Lung (tissue), 11 donors: ENCODE measurements at regions not wholly inside any gene's neighbourhood (a gene's known extent, or its start where the extent isn't known, plus 50 kb on each side); places are given as distances from the start of the nearest gene placed in this dataset.

Source experiments
- ATAC-seq: fragments of 200-7000 bp; cut with Tn5 transposase; one replicate; pipeline ENCODE4 v1.9.1; 2020; ENCODE audit warnings: moderate number of reproducible peaks; ENCODE audit not compliant: insufficient read depth, low FRiP score
- DNase-seq, 3 donors: peaks; one replicate each; pipeline ENCODE4 v3.0.0-alpha.2; 2013 to 2017
- H3K27ac ChIP-seq, 2 donors: one replicate each; pipeline ENCODE4 v1.5.1; 2013; ENCODE audit warnings: mild to moderate bottlenecking in 2 of 2, moderate library complexity in 2 of 2, control low read depth in 1 of 2, inconsistent platforms in 1 of 2, low read depth in 1 of 2, low read length in 1 of 2
- H3K27me3 ChIP-seq, 3 donors: one replicate each; pipeline ENCODE4 v1.5.1; 2013; ENCODE audit warnings: low read length in 2 of 3; ENCODE audit not compliant: control insufficient read depth in 3 of 3, insufficient read depth in 3 of 3
- H3K36me3 ChIP-seq, 4 donors: one replicate each; pipeline ENCODE4 v1.5.1; 2013; ENCODE audit warnings: low read length in 4 of 4, mild to moderate bottlenecking in 1 of 4, moderate library complexity in 1 of 4; ENCODE audit not compliant: control insufficient read depth in 4 of 4, insufficient read depth in 4 of 4
- H3K4me1 ChIP-seq, 5 donors: one replicate each; pipeline ENCODE4 v1.5.1; 2013; ENCODE audit warnings: low read length in 5 of 5, mild to moderate bottlenecking in 2 of 5, moderate library complexity in 1 of 5; ENCODE audit not compliant: control insufficient read depth in 5 of 5, insufficient read depth in 5 of 5
- H3K4me3 ChIP-seq: one replicate; pipeline ENCODE4 v1.5.1; 2013; ENCODE audit warnings: mild to moderate bottlenecking, control low read depth, moderate library complexity
- H3K9ac ChIP-seq, 2 donors: one replicate each; pipeline ENCODE4 v1.5.1; 2013; ENCODE audit warnings: low read length in 2 of 2, control low read depth in 1 of 2; ENCODE audit not compliant: insufficient read depth in 1 of 2
- H3K9me3 ChIP-seq, 4 donors: one replicate each; pipeline ENCODE4 v1.5.1; 2013; ENCODE audit warnings: low read length in 3 of 4, mild to moderate bottlenecking in 1 of 4, moderate library complexity in 1 of 4; ENCODE audit not compliant: control insufficient read depth in 4 of 4, insufficient read depth in 3 of 4
- CTCF ChIP-seq: IDR thresholded peaks from 2 replicates; pipeline ENCODE4 v1.5.1; 2012; ENCODE audit warnings: mild to moderate bottlenecking; ENCODE audit errors: control extremely low read depth, extremely low read depth
- WGBS, 2 donors: extraction: QIAGEN DNeasy Blood & Tissue Kit; methylation state at CpG; one replicate each; pipeline ENCODE4 v1.1.7; 2013; 5-methylcytosine and 5-hydroxymethylcytosine counted together
- donor health status: control.
- donor health status: control.
- donor health status: Bipolar disorder and iron deficiency.
- donor health status: healthy.
- donor health status: DM: yes; HTN: yes; CAD: no.

GRCh38 chr12:76272287-76272686, 75.9 kb downstream of the BBS10 start:
- Histone ChIP-seq H3K27ac (no peak overlapping the region), H3K27me3 (no peaks in the 10 kb centered on the region), H3K36me3 (no peaks in the 10 kb centered on the region), H3K9ac (no peak overlapping the region), H3K9me3 (no peaks in the 10 kb centered on the region), H3K4me3 (no peak overlapping the region), H3K4me1 (peaks cover 0 to 14% (median 6%) of the 10 kb centered on the region in 5 donors)
- TF ChIP-seq CTCF = no peak
- ATAC-seq = no peak
- 77 to 87% methylated on average over 4 of the region's 4 CpGs for WGBS, 2 donors
- DNase-seq = peak in 2 of 3 donors; percentile 24 to 60

GRCh38 chr12:76270657-76271358, 77.4 kb downstream of the BBS10 start:
- Histone ChIP-seq H3K36me3 (no peaks in the 10 kb centered on the region), H3K27ac (no peak overlapping the region), H3K9me3 (no peaks in the 10 kb centered on the region), H3K4me3 (no peak overlapping the region), H3K4me1 (peaks cover 0 to 29% (median 7%) of the 10 kb centered on the region in 5 donors), H3K27me3 (no peaks in the 10 kb centered on the region), H3K9ac (no peak overlapping the region)
- no peak for TF ChIP-seq CTCF
- ATAC-seq = no peak
- no peak for DNase-seq
- 54 to 77% methylated on average over 2 of the region's 2 CpGs for WGBS, 2 donors

- Histone ChIP-seq H3K27me3 (no peaks in the 10 kb centered on the region), H3K36me3 (no peaks in the 10 kb centered on the region), H3K9ac (no peak overlapping the region), H3K4me1 (peaks cover 0 to 41% (median 7%) of the 10 kb centered on the region in 5 donors), H3K9me3 (no peaks in the 10 kb centered on the region), H3K27ac (no peak overlapping the region), H3K4me3 (no peak overlapping the region)
- DNase-seq = no peak
- no peak for TF ChIP-seq CTCF
- ATAC-seq = no peak
- 84 to 86% methylated on average over 1 of the region's 1 CpG for WGBS, 2 donors
These were observed 79.9 kb downstream of the BBS10 start for GRCh38 chr12:76268267-76268666.

GRCh38 chr12:76266797-76267196, 81.4 kb downstream of the BBS10 start:
- Histone ChIP-seq H3K4me3 (no peak overlapping the region), H3K36me3 (no peaks in the 10 kb centered on the region), H3K9me3 (no peaks in the 10 kb centered on the region), H3K4me1 (peaks cover 0 to 33% (median 7%) of the 10 kb centered on the region in 5 donors), H3K9ac (no peak overlapping the region), H3K27ac (peak overlapping the region; percentile 53 to 63), H3K27me3 (no peaks in the 10 kb centered on the region)
- 51 to 74% methylated on average over 2 of the region's 2 CpGs for WGBS, 2 donors
- DNase-seq (peak; percentile 87 to 95 (median 94)), ATAC-seq (peak; percentile 83)
- no peak for TF ChIP-seq CTCF
